ENCODE measurements at regions not wholly inside any gene's neighbourhood (a gene's known extent, or its start where the extent isn't known, plus 50 kb on each side); places are given as distances from the start of the nearest gene placed in this dataset.

DNA sequence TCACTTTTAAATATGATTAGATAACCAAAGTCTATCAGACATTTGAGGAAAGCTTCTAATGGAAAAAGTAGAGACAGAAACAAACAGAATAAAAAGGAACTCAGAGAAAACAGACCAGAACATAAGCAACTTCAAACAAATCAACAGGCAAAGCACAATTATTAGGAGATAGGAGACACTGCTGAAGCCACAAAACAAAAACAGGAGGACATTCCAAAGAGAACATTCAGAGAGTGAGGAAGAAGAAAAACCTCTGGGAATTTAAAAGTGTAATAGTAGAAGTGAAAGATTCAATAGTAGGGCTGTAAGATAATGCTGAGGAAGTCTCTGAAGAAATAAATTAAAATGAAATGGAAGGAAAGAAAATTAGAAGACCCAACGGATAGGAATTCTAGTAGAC is 83.2 kb upstream of the TBCA start:
- TF ChIP-seq CREM (CRISPR knock-in tag; IDR thresholded peaks at IDR 0.05) (no peak), TCF7 (CRISPR knock-in tag; IDR thresholded peaks at IDR 0.05; ENCODE audit: low read depth) (no peak), CBFB (CRISPR knock-in tag; IDR thresholded peaks at IDR 0.05; ENCODE audit: low read depth) (no peak)
